Mucosa of descending colon (tissue), 3 donors: ENCODE measurements at regions not wholly inside any gene's neighbourhood (a gene's known extent, or its start where the extent isn't known, plus 50 kb on each side); places are given as distances from the start of the nearest gene placed in this dataset.
A peak's percentile ranks its signal among the peaks of the same experiment; 100 is the strongest.

Experiments
- ATAC-seq: fragments of 200-7000 bp; cut with Tn5 transposase; one replicate; pipeline ENCODE4 v1.9.1; 2020; ENCODE audit warnings: mild to moderate bottlenecking, moderate library complexity
- DNase-seq, 3 donors: peaks; one replicate each; pipeline ENCODE4 v3.0.0-alpha.2; 2020
- H3K36me3 ChIP-seq: fragments of 200-600 bp; one replicate; pipeline ENCODE4 v1.8.0; 2021; ENCODE audit warnings: low read depth, mild to moderate bottlenecking
- H3K4me1 ChIP-seq: fragments of 200-600 bp; one replicate; pipeline ENCODE4 v1.8.0; 2021; ENCODE audit warnings: low read depth, mild to moderate bottlenecking
- H3K4me3 ChIP-seq: fragments of 200-600 bp; one replicate; pipeline ENCODE4 v1.8.0; 2021; ENCODE audit warnings: mild to moderate bottlenecking
- H3K9me3 ChIP-seq: fragments of 200-600 bp; one replicate; pipeline ENCODE4 v1.8.0; 2021; ENCODE audit warnings: mild to moderate bottlenecking
- intact Hi-C, 2 donors: fragments of 100-400 bp; cut with DNase I in 1 of 2; cut with micrococcal nuclease in 1 of 2; formaldehyde crosslinking; loops; one replicate each; pipeline versions ENCODE4 v1.11.0 to v1.11.1; 2022; cut with DNase I, micrococcal nuclease
- TF ChIP-seq, protein P1 (sequence below): fragments of 200-600 bp; IDR thresholded peaks from one replicate; pipeline ENCODE4 v1.8.0; 2022; ENCODE audit warnings: antibody characterized with exemption, mild to moderate bottlenecking
- donor health status: DM: no; HTN: no; CAD: no; lungs with moderate emphysema.
- donor health status: DM: no; HTN: no; CAD: no.
- donor health status: DM: no; HTN: yes; CAD: no.

GRCh38 chr16:50906454-50906853, 164.6 kb downstream of the CYLD start:
- Histone ChIP-seq H3K4me3 (no peak overlapping the region), H3K36me3 (no peaks in the 10 kb centered on the region), H3K4me1 (no peaks in the 10 kb centered on the region), H3K9me3 (no peaks in the 10 kb centered on the region)
- no peak for ATAC-seq
- intact Hi-C loops = no loop called here
- DNase-seq = no peak
- TF ChIP-seq, protein P1, sequence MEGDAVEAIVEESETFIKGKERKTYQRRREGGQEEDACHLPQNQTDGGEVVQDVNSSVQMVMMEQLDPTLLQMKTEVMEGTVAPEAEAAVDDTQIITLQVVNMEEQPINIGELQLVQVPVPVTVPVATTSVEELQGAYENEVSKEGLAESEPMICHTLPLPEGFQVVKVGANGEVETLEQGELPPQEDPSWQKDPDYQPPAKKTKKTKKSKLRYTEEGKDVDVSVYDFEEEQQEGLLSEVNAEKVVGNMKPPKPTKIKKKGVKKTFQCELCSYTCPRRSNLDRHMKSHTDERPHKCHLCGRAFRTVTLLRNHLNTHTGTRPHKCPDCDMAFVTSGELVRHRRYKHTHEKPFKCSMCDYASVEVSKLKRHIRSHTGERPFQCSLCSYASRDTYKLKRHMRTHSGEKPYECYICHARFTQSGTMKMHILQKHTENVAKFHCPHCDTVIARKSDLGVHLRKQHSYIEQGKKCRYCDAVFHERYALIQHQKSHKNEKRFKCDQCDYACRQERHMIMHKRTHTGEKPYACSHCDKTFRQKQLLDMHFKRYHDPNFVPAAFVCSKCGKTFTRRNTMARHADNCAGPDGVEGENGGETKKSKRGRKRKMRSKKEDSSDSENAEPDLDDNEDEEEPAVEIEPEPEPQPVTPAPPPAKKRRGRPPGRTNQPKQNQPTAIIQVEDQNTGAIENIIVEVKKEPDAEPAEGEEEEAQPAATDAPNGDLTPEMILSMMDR = no peak

- Histone ChIP-seq H3K9me3 (no peaks in the 10 kb centered on the region), H3K4me3 (no peak overlapping the region), H3K36me3 (no peaks in the 10 kb centered on the region), H3K4me1 (no peaks in the 10 kb centered on the region)
- intact Hi-C loops = no loop called here
- ATAC-seq (no peak), DNase-seq (no peak)
- TF ChIP-seq, protein P1 = no peak
Measured at GRCh38 chr16:50902457-50902856, 160.6 kb downstream of the CYLD start.

- Histone ChIP-seq H3K4me3 (no peak overlapping the region), H3K9me3 (no peaks in the 10 kb centered on the region), H3K36me3 (no peaks in the 10 kb centered on the region), H3K4me1 (no peaks in the 10 kb centered on the region)
- TF ChIP-seq, protein P1 = no peak
- intact Hi-C loops = no loop called here
- DNase-seq (no peak), ATAC-seq (no peak)
Measured at GRCh38 chr16:50901062-50901461, 159.2 kb downstream of the CYLD start.

- intact Hi-C loops = no loop called here
- TF ChIP-seq, protein P1 = no peak
- no peaks in the 10 kb centered on the region for H3K36me3 ChIP-seq
- no peak for ATAC-seq
- no peak overlapping the region for H3K4me3 ChIP-seq
- peak in 1 of 3 donors; percentile 14 for DNase-seq
- H3K9me3 ChIP-seq = no peaks in the 10 kb centered on the region
- no peaks in the 10 kb centered on the region for H3K4me1 ChIP-seq
Measured at GRCh38 chr16:50900391-50900942, 158.6 kb downstream of the CYLD start.

DNA sequence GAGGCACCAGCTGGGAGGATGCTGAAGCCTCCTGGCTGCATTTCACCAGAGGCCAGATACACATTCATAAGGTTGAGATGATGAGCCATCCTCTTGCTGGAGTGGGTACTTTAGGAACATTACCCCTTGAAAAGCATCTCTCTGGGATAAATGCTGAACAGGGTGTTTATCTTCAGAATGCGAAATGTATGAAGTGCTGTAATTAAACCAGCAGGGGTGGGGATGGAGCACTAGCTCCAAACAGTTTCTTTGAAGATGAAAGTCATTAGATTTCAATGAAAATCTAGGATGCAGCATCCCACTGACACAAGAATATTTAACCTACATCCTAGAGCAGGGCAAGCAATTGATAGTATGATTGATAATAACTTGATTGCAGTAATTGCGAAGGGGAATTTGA, 158.1 kb downstream of the CYLD start:
- Histone ChIP-seq H3K36me3 (no peaks in the 10 kb centered on the region), H3K4me3 (no peak overlapping the region), H3K9me3 (no peaks in the 10 kb centered on the region), H3K4me1 (no peaks in the 10 kb centered on the region)
- no peak for ATAC-seq
- TF ChIP-seq, protein P1 = no peak
- intact Hi-C loops = no loop called here
- DNase-seq = no peak

DNA sequence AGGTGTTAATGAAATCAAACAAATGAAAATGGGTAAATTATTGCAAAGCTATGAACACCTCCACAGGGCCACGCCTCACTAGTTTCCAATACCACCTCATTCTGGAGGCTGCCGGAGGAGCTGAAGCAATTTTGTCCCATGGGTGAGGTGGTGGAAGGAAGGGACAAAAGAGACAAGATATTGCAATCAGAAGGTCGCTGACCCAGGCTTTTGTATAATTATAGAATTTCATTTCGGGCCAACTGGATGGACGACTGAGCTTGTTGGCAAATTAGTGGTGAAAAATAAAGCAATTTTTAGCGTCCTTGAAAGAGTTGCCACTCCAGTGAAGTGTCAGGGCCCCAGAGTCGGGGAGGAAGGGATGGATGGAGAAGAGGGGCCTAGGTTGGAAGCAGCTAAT, 147.9 kb downstream of the CYLD start:
- DNase-seq (no peak), ATAC-seq (no peak)
- H3K36me3 ChIP-seq = no peaks in the 10 kb centered on the region
- H3K4me3 ChIP-seq = no peak overlapping the region
- intact Hi-C loops = no loop called here
- TF ChIP-seq, protein P1 = no peak
- H3K9me3 ChIP-seq = no peaks in the 10 kb centered on the region
- no peaks in the 10 kb centered on the region for H3K4me1 ChIP-seq
